KG1 (cell line): ENCODE measurements at regions not wholly inside any gene's neighbourhood (a gene's known extent, or its start where the extent isn't known, plus 50 kb on each side); places are given as distances from the start of the nearest gene placed in this dataset.

Experiments
- DNase-seq: peaks from one replicate; lab custom pipeline; 2025; lab: John Stamatoyannopoulos, UW

DNA sequence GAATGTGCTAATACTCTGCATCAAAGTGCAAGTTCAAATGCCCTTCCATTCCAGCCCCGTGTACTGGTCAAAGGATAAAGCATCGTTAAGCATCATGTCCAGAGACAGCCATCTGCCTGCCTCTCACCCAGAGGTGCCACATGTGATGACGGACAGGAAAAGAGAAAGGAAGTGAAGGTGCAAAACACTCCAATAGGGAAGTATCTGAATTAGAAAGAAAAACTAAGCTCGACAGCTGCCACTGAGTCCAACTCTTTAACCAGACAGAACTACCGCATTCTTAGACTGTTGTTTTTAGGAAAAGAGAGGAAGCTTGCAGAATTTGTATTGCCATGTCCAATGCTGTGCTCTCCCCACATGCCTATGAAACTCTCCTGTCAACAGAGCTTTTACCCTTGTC, 465.0 kb upstream of the SOX5 start:
- no peak for DNase-seq

DNA sequence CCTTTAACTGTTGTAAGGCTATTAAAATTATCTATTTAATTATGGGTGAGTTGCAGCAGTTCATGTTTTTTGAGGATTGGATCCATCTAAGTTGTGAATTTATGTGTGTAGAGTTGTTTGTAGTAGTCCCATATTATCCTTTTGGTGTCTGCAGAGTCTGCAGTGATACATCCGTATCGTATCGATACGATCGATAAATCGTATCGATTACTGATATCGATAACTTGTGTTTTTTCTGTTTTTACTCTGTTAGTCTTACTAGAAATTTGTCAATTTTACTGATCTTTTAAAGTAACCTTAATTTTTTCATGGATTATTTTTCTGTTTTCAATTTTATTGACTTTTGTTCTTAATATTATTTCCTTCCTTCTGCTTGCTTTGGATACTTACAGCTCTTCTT, 462.5 kb upstream of the SOX5 start:
- DNase-seq, result no peak

DNA sequence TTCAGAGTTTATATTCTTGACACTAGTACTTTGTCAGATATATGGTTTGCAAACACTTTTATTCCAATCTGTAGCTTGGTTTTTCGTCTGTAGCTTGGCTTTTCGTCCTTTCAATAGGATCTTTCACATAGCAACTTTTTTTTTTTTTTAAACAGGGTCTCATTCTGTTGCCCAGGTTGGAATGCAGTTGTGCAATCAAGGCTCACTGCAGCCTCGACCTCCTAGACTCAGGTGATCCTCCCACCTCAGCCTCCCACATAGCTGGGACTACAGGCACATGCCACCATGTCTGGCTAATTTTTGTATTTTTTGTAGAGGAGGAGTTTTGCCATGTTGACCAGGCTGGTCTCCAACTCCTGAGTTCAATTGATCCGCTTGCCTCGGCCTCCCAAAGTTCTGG, 460.4 kb upstream of the SOX5 start:
- DNase-seq, result no peak

DNA sequence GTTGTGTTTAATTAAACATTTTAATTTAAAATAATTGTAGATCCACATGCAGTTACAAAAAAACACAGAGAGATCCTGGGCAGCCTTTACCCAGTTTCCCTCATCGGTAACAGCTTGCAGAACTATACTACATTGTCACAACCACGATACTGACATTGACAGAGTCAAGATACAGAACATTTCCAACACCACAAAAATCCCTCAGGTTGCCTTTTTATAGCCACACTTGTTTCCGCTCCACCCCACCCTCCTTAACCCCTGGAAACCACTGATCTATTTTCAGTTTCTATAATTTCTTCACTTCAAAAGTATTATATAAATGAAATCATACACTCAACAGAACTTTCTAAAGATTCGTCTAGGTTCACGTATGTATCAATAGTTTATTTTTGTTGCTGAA, 458.8 kb upstream of the SOX5 start:
- DNase-seq, result no peak

DNA sequence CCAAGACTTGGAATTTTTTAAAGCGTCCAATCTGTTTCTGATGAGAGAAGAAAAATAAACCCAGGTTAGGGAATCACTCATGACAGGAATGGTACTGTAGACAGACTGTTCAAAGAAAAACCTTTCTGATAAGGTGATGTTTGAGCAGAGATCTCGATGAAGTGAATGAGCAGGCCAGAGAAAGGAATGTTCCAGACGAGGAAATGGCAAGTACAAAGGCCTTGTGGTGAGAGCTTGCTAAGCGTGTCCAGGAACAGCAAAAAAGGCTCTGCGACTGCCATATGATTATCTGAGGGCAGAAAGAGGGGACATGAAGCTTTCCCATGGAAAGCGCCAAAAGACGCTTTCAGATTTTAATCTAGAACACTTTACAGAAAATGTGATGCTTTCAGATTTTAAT, 458.4 kb upstream of the SOX5 start:
- no peak for DNase-seq

DNA sequence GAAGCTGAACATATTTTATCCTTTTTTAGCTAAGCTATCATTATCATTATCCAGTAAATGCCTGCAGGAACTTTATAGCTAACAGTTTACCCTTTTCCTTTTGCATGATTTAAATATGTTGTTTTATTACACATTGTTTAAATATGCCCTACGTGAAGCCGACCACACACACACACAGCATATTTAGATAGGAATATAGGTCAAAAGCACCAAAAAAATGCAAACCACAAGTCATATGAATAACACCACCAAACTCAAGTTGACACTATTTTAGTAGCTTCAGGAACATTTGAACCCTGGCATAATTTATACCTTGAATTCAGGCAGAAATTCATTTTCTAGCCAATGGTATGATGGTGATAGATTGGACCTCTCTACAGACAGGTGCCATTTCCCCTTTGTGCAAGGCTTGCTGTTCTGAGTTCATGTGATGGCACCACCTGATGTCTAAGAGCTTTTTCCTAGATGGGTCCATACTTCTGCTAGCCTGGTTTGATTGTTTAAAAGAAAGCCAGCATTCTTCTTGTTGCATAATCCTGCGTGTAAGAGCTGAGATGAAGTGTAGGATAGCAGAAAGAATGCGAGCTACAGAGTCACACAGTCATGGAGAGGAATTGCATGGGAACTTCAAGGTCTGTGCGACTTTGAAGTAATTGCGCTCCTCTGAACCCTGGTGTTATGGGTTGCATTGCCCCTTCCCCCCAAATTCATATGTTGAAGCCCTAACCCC, 454.8 kb upstream of the SOX5 start:
- no peak for DNase-seq

DNA sequence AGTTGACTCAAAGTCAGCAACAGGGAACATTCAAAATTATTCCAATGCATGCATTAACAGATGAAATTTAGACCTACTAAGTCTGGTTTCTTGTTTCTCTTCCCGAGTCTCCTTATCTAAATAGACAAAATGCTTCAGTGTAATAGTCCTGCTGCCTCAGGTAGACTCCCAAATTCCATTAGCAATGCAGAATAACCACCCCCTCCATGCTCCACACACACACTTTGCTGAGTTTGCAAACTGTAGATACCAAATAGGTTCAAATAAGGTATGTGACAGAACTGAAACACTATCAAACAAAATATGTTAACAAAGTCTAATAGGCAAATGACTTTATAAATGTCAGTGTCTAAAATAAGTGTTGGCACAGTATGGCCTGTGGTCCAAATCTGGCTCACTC, 451.1 kb upstream of the SOX5 start:
- DNase-seq, result no peak

DNA sequence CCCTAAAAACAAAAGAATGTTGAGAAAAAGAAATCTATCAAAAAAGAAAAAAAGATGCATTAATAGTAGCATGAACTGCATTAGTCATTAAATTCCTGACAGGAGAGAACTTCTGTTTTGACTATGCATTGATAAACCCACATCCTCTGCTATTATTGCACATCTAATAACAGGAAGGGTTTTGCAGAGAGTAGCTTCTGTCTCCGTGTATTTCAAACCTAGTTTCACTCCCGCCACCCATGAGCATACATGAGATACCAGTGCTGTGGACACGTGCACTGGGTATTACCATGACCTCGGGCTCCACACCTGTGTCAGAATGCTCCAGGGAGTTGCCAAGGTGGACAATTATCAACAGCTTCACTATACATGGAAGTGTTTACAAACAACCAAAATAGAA, 449.1 kb upstream of the SOX5 start:
- DNase-seq, result no peak

DNA sequence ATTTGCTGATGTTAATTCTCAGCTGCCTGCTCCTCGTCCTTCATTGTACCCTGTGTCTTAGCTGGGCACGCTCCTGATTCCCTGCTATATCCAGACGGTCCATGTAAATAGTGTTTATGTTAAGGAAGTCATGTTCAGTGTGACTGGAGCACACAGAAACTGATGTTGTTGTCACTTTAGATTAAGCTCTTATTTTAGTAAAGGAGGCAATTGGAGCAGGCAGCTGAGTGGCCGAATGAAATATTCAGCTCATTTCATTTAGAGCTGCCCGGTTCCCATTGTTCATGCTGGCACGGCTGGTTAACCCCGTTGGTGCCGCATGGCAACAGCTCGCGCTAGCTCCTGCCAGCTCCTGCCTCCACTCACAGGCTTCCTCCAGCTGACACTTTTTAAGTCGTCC, 446.8 kb upstream of the SOX5 start:
- no peak for DNase-seq

DNA sequence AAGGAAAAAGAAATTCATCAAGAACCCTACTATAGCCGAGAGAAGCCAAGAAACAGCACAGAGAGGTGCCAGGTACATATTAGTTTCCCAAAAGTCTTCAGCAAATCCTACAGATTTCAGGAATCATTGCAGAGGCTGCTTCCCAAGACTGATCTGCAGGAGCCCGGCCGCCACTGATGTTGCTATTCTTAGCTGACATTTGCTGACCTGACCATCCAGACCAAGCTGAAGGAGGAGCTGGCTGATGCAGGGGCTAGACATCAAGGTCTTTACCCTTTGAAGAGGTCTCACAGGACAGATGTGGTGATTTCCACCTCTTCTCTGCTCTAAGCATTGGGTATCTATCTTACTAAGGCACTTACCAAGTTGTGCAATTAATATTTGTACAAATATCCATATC, 444.8 kb upstream of the SOX5 start:
- DNase-seq, result no peak

DNA sequence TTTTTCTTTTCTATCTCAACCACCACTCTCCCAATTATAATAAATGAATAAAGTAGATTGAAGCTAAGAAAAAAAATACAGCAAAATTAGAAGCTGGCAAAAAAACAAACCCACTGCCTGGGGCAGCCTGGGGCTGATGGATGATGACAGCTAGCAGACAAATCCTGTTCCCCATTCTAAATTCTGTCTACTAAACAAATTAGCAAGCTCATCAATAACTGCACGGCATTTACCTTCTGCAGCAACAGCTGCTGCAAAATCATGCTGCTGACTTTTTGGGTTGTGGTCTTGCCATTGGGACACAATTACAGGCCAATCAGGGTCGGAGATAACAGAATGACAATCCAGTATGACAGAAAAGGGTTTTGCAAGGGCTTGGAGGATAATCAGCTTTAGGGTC, 443.6 kb upstream of the SOX5 start:
- no peak for DNase-seq

DNA sequence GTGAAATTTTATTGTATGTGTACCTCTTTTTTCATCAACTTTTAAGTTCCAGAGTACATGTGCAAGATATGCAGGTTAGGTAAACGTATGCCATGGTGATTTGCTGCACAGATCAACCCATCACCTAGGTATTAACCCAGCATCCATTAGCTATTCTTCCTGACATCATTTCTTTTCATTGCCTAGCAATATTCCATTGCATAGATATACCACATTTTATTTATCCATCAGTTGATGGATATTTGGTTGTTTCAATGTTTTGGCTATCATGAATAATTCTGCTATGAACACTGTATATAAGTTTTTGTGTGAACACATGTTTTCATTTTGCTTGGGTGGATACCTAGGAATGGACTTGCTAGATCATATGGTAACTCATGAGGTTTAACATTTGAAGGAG, 439.9 kb upstream of the SOX5 start:
- no peak for DNase-seq

DNA sequence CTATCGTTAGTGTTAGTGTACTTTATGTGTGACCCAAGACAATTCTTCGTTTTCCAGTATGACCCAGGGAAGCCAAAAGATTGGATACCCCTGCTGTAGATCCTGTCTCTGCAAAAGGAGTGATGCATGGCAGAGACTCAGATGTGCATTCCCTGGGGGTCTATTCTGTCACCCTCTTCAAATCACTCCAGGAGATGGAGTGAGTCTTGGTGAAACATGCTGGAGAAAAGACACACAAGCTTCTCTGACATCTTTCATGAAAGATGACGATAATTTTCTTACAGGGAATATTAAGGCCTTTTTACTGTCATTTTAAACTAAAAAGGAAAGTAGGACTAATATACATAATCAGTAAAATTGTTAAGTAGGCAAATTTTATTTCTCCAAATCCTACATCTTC, 437.9 kb upstream of the SOX5 start:
- DNase-seq, result no peak

DNA sequence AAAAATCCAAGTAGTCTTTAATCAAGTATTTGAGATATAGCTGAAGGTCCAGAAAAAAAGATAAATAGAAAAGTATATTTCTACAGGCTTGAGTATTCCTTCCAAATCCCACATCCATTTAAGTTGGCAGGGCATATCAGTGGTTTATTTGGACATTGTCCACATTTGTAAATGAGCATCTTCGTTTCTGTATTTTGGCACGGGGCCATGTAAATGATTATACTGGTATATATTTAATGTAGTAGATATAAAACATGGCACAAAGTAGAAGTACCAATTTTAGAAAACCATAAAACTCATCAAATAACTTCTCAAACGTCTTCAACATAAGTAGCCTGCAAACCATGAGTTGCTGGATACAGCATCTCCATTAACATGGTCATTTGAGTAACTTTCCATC, 437.4 kb upstream of the SOX5 start:
- no peak for DNase-seq

DNA sequence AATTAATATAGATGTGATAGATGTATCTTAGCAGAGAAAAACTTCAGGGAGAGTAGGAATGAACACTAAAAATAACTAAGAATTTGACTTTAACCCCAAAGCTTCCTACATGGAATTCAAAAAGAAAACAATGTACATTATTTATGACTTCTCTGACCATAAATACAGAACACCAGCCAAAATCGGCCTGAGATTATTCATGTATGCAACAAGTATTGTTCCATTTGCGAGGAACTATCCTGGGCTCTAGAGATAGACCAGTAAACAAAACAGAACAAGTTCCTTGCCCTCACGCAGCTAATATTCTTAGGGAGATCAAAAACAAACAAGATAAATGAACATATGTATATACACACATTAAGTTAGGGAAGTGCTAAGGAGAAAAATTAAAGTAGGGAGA, 432.3 kb upstream of the SOX5 start:
- DNase-seq, result no peak

DNA sequence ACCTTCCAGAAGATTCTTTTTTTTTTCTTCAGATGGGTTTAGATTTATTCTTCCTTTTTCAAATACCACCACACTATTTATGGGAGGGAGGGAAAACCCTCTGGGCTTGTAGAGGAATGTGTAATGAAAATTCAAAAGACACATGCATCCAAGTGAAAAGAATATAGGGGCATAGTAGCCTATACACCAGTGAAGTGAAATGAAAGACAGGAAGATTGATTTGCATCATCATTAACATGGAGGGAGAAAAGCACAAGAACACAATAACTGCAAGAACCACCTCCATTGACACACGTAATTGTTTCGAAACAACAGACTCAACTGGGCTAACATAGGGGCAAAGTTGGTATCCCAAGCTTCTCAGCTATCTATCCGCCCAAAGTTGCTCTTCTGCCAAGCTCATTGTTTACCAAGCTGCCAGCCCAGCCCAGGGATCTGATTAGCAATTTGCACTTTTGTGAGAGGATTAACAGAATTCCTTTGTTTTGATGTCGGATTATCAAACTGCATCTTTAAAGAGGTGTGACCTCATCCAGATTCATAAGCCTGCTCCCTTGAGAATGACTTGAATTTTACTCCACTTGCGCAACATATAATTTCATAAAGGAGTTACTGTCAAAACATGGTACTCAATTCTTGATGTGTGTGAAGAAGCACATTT, 430.5 kb upstream of the SOX5 start:
- DNase-seq, result no peak

DNA sequence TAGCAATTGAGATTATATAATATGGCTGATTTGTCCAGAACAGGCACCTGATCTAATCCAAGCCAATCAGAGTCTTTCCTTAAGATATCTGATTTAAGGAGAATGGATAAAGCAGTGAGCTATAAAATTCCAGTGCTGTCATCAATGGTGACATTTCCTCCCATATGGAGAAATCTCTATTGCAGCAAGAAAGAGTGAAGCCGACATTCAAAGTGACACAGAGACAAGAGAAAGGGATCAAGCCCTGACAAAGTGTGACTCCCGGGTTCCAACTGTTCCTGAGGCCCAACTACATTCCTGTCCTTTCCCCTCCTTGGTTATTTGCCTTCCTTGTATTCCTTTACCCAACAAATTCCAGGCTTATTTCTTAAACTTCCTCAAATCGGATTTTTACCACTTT, 430.0 kb upstream of the SOX5 start:
- DNase-seq, result no peak

DNA sequence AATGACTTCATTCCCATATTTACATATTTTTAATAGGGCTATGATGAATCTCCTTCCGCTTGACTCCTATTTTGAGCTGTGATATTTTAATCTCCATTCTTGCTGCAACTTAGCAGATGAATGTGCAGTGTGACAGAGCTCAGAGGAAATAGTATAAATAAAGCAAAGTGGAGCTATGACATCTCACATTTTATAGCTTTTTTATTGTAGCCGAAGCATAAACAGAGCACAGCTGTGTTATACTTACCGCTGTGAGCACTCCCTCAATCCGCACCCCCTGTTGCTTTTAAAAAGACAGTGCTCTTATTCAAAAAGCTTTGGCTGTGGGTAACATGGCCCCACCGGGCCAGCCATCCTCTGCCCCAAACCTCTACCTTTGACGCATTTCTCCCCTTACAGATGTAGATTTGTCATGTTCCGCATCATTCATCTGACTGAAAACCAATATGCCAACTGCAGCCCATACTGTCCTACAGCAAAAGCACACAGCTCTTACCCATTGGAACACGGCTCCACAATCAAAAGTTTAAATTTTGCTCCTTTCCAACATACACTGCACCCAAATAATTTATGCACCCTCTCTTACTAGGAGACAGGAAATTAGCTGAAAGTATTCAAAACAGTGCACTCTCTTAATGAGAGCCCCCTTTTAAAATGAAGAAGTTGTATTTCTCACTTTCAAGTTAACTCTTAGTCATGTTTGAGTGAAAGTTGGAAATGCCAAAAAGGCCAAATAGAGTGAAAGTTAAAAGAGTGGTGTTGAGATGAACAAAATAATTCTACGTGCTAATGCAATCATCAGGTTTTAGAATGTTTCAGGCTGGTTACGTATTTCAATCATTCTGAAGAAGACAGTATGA, 429.3 kb upstream of the SOX5 start:
- no peak for DNase-seq

DNA sequence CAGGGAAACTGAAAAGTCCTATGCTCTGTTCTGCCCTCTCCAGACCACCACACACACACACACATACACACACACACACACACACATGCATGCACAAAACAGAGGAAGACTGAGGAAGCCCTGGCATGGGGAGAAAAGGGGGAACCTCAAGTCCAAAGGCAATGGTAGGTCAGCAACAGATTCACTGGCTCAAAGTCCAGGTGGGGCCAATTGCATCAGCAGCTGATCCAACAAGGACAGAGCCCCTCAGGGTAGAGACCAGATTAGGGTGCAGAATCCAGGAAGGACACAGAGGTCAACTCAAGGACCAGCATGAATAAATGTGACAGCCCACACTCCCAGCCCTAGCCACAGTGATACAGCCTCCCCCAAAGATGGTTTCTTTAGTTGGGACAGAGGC, 425.0 kb upstream of the SOX5 start:
- DNase-seq, result no peak

DNA sequence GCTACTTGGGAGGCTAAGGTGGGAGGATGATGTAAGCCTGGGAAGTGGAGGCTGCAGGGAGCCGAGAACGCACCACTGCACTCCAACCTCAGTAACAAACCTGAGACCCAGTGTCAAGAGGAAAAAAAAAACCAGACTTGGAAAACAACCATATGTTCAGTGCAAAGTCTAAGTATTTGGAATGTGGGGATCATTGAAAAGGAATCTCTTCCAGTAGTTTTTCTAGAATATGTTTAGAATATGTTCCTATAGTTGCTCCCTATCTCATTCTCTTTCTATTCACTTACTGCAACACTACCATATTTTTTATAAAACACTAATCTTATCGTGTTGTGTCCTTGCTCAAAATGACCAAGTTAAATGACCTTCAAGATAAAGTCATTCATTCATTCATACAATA, 423.5 kb upstream of the SOX5 start:
- DNase-seq, result no peak

DNA sequence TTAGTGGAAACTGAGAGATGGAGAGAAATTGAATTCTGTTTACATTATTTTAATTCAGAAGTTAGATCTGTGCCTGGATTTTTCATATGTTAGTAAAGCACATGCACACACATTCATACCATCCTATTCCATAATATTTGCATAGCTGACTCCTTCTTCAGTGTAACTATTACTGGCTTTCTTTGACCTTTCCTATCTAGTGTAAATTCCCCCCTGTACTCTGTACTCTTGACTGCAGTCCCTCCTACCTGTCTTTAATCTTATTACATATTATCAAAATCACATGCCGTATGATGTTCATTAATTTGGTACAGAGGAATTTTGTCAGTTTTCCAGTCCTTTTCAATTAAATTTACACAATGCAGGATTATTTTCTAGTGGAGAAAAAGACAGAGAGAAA, 417.0 kb upstream of the SOX5 start:
- no peak for DNase-seq

DNA sequence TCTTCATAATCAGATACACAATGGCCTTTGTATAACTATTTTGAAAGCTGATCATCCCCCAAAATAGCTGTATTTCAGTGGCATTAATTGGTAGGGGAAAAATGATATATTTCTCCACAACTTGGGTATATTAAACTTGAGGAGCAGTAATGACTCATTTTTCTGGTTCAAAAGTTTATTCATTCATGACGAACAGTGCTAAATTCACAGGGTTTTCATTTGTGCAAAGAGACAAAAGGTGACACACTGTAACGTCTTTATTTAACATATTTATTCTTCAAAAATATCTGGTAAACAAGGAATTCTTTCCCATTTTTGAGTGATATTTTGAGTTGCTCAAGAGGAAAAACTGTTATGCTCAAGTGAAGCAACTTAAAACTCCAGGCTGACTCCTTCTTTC, 415.5 kb upstream of the SOX5 start:
- no peak for DNase-seq

DNA sequence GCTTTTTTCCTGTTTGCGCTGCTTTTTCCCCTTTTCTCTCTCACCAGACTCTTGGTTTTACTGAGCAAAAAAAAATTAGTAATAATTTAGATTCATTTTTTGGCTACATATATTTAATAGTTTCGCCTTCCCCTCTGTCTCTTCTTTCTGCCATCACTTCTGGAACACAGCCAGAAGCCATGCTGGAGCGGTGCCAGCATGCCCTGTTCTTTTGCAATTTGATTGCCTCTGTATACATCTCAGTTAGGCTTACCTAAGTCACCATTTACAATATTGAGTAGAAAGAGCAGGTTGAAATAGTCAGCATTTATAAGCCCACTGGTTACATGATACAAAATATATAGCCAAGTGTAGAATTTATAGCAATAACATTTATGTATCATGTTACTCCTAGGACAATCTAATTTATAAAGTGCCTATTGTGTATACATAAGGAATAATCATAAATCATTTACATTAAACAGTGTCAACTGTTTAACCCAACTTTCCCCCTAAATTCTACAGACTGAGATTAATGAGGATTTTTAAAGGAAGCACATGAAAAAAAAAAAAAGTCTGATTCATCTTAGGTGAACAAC, 413.8 kb upstream of the SOX5 start:
- no peak for DNase-seq
